ENCODE measurements at regions not wholly inside any gene's neighbourhood (a gene's known extent, or its start where the extent isn't known, plus 50 kb on each side); places are given as distances from the start of the nearest gene placed in this dataset.

DNA sequence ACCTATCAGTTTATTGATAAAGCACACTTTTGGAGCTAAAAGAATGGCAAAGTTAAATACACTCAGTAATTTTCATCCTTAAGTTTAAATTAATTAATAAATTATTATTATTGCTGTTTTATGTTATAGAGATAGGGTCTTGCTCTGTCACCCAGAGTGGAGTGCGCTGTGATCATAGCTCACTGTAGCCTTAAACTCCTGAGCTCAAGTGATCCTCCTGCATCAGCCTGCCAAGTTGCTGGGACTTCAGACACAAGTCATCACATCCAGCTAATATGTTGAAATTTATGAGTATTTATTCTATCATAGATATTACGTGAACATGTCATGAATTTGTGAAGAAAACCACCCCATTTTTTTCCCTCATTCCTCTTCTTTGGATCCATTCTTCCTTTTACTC, 64.2 kb downstream of the GJA1 start:
- TF ChIP-seq POLR2A (IDR thresholded peaks at IDR 0.05) (no peak), EP300 (IDR thresholded peaks at IDR 0.05) (no peak)
- TF ChIP-seq, protein P1, sequence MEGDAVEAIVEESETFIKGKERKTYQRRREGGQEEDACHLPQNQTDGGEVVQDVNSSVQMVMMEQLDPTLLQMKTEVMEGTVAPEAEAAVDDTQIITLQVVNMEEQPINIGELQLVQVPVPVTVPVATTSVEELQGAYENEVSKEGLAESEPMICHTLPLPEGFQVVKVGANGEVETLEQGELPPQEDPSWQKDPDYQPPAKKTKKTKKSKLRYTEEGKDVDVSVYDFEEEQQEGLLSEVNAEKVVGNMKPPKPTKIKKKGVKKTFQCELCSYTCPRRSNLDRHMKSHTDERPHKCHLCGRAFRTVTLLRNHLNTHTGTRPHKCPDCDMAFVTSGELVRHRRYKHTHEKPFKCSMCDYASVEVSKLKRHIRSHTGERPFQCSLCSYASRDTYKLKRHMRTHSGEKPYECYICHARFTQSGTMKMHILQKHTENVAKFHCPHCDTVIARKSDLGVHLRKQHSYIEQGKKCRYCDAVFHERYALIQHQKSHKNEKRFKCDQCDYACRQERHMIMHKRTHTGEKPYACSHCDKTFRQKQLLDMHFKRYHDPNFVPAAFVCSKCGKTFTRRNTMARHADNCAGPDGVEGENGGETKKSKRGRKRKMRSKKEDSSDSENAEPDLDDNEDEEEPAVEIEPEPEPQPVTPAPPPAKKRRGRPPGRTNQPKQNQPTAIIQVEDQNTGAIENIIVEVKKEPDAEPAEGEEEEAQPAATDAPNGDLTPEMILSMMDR (IDR thresholded peaks at IDR 0.05) = no peak

All from tibial nerve (tissue), 4 donors.